A549 (cell line): ENCODE measurements at regions not wholly inside any gene's neighbourhood (a gene's known extent, or its start where the extent isn't known, plus 50 kb on each side); places are given as distances from the start of the nearest gene placed in this dataset.

Source experiments
- ATAC-seq, 2 experiments: fragments of 200-7000 bp in 1 of 2; fragments of >200 bp in 1 of 2; cut with Nextera tagmentation in 1 of 2; cut with Tn5 transposase in 1 of 2; 3 replicates each; pipeline versions ENCODE4 v1.8.0 to v1.9.1; 2018 to 2020; ENCODE audit warnings: mild to moderate bottlenecking in 1 of 2, moderate library complexity in 1 of 2
- CTCF ChIA-PET: fragments of 300-600 bp; sonication (Branson Sonifier 250); formaldehyde crosslinking; extraction: SDS; loops from one replicate; lab custom pipeline; 2021; ENCODE audit warnings: antibody characterized with exemption, inconsistent platforms; lab: Yijun Ruan, JAX
- POLR2A ChIA-PET: fragments of 350-600 bp; formaldehyde crosslinking; extraction: SDS; loops from one replicate; lab custom pipeline; 2021; ENCODE audit warnings: antibody characterized with exemption, inconsistent platforms; lab: Yijun Ruan, JAX
- DNase-seq, 2 experiments: peaks; one replicate each; pipeline versions ENCODE4 v3.0.0 to v3.0.0-alpha.2; 2011 to 2016; ENCODE audit warnings: low read depth in 1 of 2, low spot score in 1 of 2
- FAIRE-seq: peaks from 2 replicates; lab custom pipeline; 2011; peaks lifted over from hg19 to GRCh38; lab: Jason Lieb, UNC
- H3K27ac ChIP-seq, 2 experiments: fragments of >200 bp; sonication (Bioruptor Twin); formaldehyde crosslinking; 3 replicates each; pipeline ENCODE4 v1.5.1; 2016 to 2017
- H3K4me1 ChIP-seq: fragments of >200 bp; sonication (Bioruptor Twin); formaldehyde crosslinking; 3 replicates; pipeline ENCODE4 v1.6.1; 2016
- H3K4me2 ChIP-seq: fragments of >200 bp; sonication (Bioruptor Twin); formaldehyde crosslinking; 3 replicates; pipeline ENCODE4 v1.6.1; 2016
- H3K4me3 ChIP-seq: fragments of >200 bp; sonication (Bioruptor Twin); formaldehyde crosslinking; 3 replicates; pipeline ENCODE4 v1.5.1; 2016
- H3K9me3 ChIP-seq: fragments of >200 bp; sonication (Bioruptor Twin); formaldehyde crosslinking; 3 replicates; pipeline ENCODE4 v1.6.1; 2016
- BHLHE40 ChIP-seq: IDR thresholded peaks from 2 replicates; pipeline ENCODE4 v1.6.1; 2012; ENCODE audit warnings: low read depth, low read length, inconsistent platforms
- CBX2 ChIP-seq: fragments of 200-600 bp; sonication (generic); IDR thresholded peaks from 2 replicates; pipeline ENCODE4 v1.6.1; 2016; ENCODE audit warnings: low read depth, mild to moderate bottlenecking, borderline replicate concordance
- CBX8 ChIP-seq: fragments of 200-600 bp; sonication (generic); IDR thresholded peaks from 2 replicates; pipeline ENCODE4 v1.6.1; 2016
- CHD2 ChIP-seq: fragments of 150-350 bp; IDR thresholded peaks from 2 replicates; pipeline ENCODE4 v1.6.1; 2014; ENCODE audit warnings: low read length; ENCODE audit not compliant: partially characterized antibody
- E2F6 ChIP-seq: IDR thresholded peaks from 2 replicates; pipeline ENCODE4 v1.6.1; 2012; ENCODE audit warnings: low read depth, borderline replicate concordance
- EP300 ChIP-seq, 2 experiments: fragments of >200 bp; sonication (Bioruptor Twin); formaldehyde crosslinking; IDR thresholded peaks; 2 replicates in 1 of 2; 3 replicates in 1 of 2; pipeline ENCODE4 v1.6.1; 2016 to 2017
- FOSB ChIP-seq: fragments of 250-450 bp; sonication (Bioruptor Pico); IDR thresholded peaks from 2 replicates; pipeline ENCODE4 v1.5.0; 2020; ENCODE audit warnings: mild to moderate bottlenecking, moderate library complexity
- HDAC2 ChIP-seq: fragments of 200-600 bp; sonication (generic); IDR thresholded peaks from 2 replicates; pipeline ENCODE4 v1.6.1; 2016
- HES2 ChIP-seq: fragments of >200 bp; sonication (Bioruptor Twin); formaldehyde crosslinking; IDR thresholded peaks from 2 replicates; pipeline ENCODE4 v1.6.1; 2016
- HOXB13 ChIP-seq: fragments of 250-450 bp; sonication (Bioruptor Pico); IDR thresholded peaks from 2 replicates; pipeline ENCODE4 v1.5.0; 2020; ENCODE audit warnings: low read depth, mild to moderate bottlenecking, moderate library complexity
- HOXB5 ChIP-seq: fragments of 250-450 bp; sonication (Bioruptor Pico); IDR thresholded peaks from 2 replicates; pipeline ENCODE4 v1.5.0; 2020; ENCODE audit warnings: mild to moderate bottlenecking, moderate library complexity
- JUN ChIP-seq, 2 experiments: fragments of >200 bp; sonication (Bioruptor Twin); formaldehyde crosslinking; IDR thresholded peaks; 2 replicates in 1 of 2; 3 replicates in 1 of 2; pipeline ENCODE4 v1.6.1; 2016 to 2017
- JUNB ChIP-seq: fragments of >200 bp; sonication (Bioruptor Twin); formaldehyde crosslinking; IDR thresholded peaks from 2 replicates; pipeline ENCODE4 v1.6.1; 2016
- MAFK ChIP-seq: fragments of 450-650 bp; IDR thresholded peaks from 2 replicates; pipeline ENCODE4 v1.6.1; 2014; ENCODE audit not compliant: partially characterized antibody
- MAZ ChIP-seq: fragments of 150-350 bp; IDR thresholded peaks from 2 replicates; pipeline ENCODE4 v1.6.1; 2014; ENCODE audit warnings: antibody characterized with exemption, low read depth, low read length, borderline replicate concordance
- MYC ChIP-seq: IDR thresholded peaks from 2 replicates; pipeline ENCODE4 v1.6.1; 2012; ENCODE audit warnings: mild to moderate bottlenecking, inconsistent platforms, low read length, improper control_type of control experiment, borderline replicate concordance
- NFE2L2 ChIP-seq: fragments of 150-350 bp; conservative IDR thresholded peaks from 2 replicates; pipeline ENCODE4 v1.6.1; 2014; ENCODE audit warnings: low read length
- NPAS2 ChIP-seq: fragments of 250-450 bp; sonication (Bioruptor Pico); IDR thresholded peaks from 2 replicates; pipeline ENCODE4 v1.8.0; 2022; ENCODE audit warnings: mild to moderate bottlenecking, moderate library complexity, borderline replicate concordance
- NR3C1 ChIP-seq: fragments of >200 bp; sonication (Bioruptor Twin); formaldehyde crosslinking; IDR thresholded peaks from 3 replicates; pipeline ENCODE4 v1.6.1; 2017
- PHF8 ChIP-seq: fragments of 200-600 bp; sonication (generic); IDR thresholded peaks from 2 replicates; pipeline ENCODE4 v1.6.1; 2016; ENCODE audit warnings: low read depth, mild to moderate bottlenecking, antibody characterized with exemption, moderate library complexity, borderline replicate concordance
- RAD21 ChIP-seq, 2 experiments: fragments of >200 bp in 1 of 2; sonication (Bioruptor Twin) in 1 of 2; formaldehyde crosslinking in 1 of 2; IDR thresholded peaks in 1 of 2; conservative IDR thresholded peaks in 1 of 2; 2 replicates in 1 of 2; 3 replicates in 1 of 2; pipeline ENCODE4 v1.6.1; 2012 to 2018; ENCODE audit warnings: inconsistent platforms in 1 of 2
- RARB ChIP-seq: fragments of 250-450 bp; sonication (Bioruptor Pico); IDR thresholded peaks from 2 replicates; pipeline ENCODE4 v1.8.0; 2021; ENCODE audit warnings: mild to moderate bottlenecking, moderate library complexity
- SREBF2 ChIP-seq: fragments of 450-650 bp; IDR thresholded peaks from 2 replicates; pipeline ENCODE4 v1.6.1; 2014; ENCODE audit warnings: mild to moderate bottlenecking, moderate library complexity
- TP53 ChIP-seq: fragments of 250-450 bp; sonication (Bioruptor Pico); IDR thresholded peaks from 2 replicates; pipeline ENCODE4 v1.5.0; 2021; ENCODE audit warnings: mild to moderate bottlenecking, moderate library complexity
- USF2 ChIP-seq: fragments of 450-650 bp; IDR thresholded peaks from 2 replicates; pipeline ENCODE4 v1.6.1; 2014; ENCODE audit warnings: antibody characterized with exemption
- ZSCAN20 ChIP-seq: fragments of 250-450 bp; sonication (Bioruptor Pico); IDR thresholded peaks from 2 replicates; pipeline ENCODE4 v1.8.0; 2022; ENCODE audit warnings: mild to moderate bottlenecking, moderate library complexity
- WGBS: methylation state at CpG from one replicate; pipeline ENCODE4 v1.1.6; 2017; ENCODE audit errors: missing lambda C conversion rate; 5-methylcytosine and 5-hydroxymethylcytosine counted together
- TF ChIP-seq, protein P1 (sequence below): fragments of 150-350 bp; IDR thresholded peaks from 2 replicates; pipeline ENCODE4 v1.6.1; 2014; ENCODE audit warnings: low read depth, mild to moderate bottlenecking, low read length
- TF ChIP-seq, protein P2 (sequence below): fragments of 250-450 bp; sonication (Bioruptor Pico); IDR thresholded peaks from 2 replicates; pipeline ENCODE4 v1.5.0; 2021; ENCODE audit warnings: mild to moderate bottlenecking, moderate library complexity, borderline replicate concordance

DNA sequence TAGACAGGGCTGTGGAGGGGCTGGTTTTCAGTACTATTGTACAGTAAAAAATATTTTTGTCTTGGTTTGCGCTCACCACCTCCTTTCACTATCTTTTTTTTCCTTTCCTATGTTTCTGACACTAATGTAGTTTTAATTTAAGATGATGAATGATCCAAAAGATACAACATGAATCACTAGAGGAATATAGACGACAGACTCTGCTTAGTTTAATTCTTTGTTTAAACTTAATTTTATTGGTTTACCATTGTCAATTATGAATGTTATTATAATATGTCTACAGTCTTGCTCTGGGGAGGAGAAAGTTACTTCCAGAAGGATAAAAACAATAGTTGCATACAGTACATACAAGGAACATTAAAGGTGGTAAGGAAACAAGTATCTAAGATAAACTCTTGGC is 682.4 kb upstream of the ADGRL4 start (continued):
- TF ChIP-seq MYC (no peak), BHLHE40 (no peak)

DNA sequence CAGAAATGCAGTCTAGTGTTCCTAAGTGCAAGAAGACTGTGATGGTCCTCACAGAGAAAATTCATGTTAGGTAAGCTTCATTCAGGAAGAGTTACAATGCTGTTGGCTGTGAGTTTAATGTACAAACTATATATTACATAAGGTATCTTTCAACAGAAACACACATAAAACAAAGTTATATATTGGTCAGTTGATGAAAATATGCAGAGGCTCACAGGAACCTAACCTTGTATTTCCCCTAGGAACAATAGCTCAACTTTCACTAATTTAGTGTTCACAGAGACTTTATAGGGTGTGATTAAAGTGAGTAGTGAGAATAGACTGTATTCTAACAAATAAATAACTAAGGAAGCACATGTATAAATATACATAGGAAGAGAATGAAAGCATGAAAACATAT is 676.9 kb upstream of the ADGRL4 start:
- no peak overlapping the region for H3K27ac ChIP-seq
- POLR2A ChIA-PET: no interaction called here
- FAIRE-seq (no peak), ATAC-seq (no peak), DNase-seq (no peak)
- CTCF ChIA-PET: no interaction called here
- H3K4me2 ChIP-seq: no peak overlapping the region
- no peaks in the 10 kb centered on the region for H3K9me3 ChIP-seq
- TF ChIP-seq NFE2L2 (no peak), CBX8 (no peak), RAD21 (conservative IDR thresholded peaks at IDR 0.05 in 1 of 2, IDR thresholded peaks at IDR 0.05 in 1 of 2) (no peak), SREBF2 (no peak), TP53 (CRISPR knock-in tag) (no peak), RARB (CRISPR knock-in tag) (no peak), ZSCAN20 (CRISPR knock-in tag) (no peak), PHF8 (no peak), JUN (IDR thresholded peaks at IDR 0.05) (no peak), CHD2 (no peak), MAFK (no peak), NPAS2 (CRISPR knock-in tag) (no peak), HES2 (no peak), FOSB (CRISPR knock-in tag) (no peak), JUNB (no peak), HOXB5 (CRISPR knock-in tag) (no peak), NR3C1 (no peak), HDAC2 (no peak)
- TF ChIP-seq, protein P1, sequence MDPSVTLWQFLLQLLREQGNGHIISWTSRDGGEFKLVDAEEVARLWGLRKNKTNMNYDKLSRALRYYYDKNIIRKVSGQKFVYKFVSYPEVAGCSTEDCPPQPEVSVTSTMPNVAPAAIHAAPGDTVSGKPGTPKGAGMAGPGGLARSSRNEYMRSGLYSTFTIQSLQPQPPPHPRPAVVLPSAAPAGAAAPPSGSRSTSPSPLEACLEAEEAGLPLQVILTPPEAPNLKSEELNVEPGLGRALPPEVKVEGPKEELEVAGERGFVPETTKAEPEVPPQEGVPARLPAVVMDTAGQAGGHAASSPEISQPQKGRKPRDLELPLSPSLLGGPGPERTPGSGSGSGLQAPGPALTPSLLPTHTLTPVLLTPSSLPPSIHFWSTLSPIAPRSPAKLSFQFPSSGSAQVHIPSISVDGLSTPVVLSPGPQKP: no peak
- TF ChIP-seq, protein P2, sequence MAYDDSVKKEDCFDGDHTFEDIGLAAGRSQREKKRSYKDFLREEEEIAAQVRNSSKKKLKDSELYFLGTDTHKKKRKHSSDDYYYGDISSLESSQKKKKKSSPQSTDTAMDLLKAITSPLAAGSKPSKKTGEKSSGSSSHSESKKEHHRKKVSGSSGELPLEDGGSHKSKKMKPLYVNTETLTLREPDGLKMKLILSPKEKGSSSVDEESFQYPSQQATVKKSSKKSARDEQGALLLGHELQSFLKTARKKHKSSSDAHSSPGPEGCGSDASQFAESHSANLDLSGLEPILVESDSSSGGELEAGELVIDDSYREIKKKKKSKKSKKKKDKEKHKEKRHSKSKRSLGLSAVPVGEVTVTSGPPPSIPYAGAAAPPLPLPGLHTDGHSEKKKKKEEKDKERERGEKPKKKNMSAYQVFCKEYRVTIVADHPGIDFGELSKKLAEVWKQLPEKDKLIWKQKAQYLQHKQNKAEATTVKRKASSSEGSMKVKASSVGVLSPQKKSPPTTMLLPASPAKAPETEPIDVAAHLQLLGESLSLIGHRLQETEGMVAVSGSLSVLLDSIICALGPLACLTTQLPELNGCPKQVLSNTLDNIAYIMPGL: no peak
- no peaks in the 10 kb centered on the region for H3K4me1 ChIP-seq
- no peak overlapping the region for H3K4me3 ChIP-seq

DNA sequence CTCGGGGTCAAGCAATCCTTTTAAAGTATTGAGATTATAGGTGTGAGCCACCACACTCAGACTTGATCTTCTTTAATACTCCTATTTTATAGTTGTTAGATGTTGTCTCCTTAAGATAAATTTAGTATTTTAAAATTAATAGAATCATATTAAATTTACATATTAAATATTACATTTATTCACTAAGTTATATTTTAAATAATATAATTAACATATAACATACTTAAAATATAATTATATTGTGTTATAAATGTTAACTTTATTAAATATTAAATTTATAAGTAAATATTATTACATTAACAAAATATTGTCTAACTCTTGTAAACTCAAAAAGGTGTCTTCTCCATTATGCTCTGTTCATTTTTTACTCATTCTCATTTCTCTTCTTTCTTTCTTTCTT is 675.9 kb upstream of the ADGRL4 start:
- Histone ChIP-seq H3K4me2 (no peak overlapping the region), H3K9me3 (no peaks in the 10 kb centered on the region), H3K4me3 (no peak overlapping the region), H3K27ac (no peak overlapping the region), H3K4me1 (no peaks in the 10 kb centered on the region)
- POLR2A ChIA-PET: no interaction called here
- ATAC-seq (no peak), DNase-seq (no peak)
- TF ChIP-seq E2F6 (no peak), NR3C1 (no peak), CBX2 (no peak), EP300 (IDR thresholded peaks at IDR 0.05) (no peak), MAZ (no peak), ZSCAN20 (CRISPR knock-in tag) (no peak), PHF8 (no peak), USF2 (no peak), HOXB13 (no peak), RAD21 (conservative IDR thresholded peaks at IDR 0.05 in 1 of 2, IDR thresholded peaks at IDR 0.05 in 1 of 2) (no peak)
- TF ChIP-seq, all 56 proteins: peak for 0
- CTCF ChIA-PET: no interaction called here
- FAIRE-seq: no peak
- 4% methylated on average over 1 of the region's 1 CpG for WGBS
